Neural progenitor cell (in vitro differentiated cells): ENCODE measurements at regions not wholly inside any gene's neighbourhood (a gene's known extent, or its start where the extent isn't known, plus 50 kb on each side); places are given as distances from the start of the nearest gene placed in this dataset.

Source experiments
- CTCF ChIP-seq: fragments of 200-600 bp; sonication (generic); IDR thresholded peaks from 2 replicates; pipeline ENCODE4 v1.5.1; 2017; ENCODE audit warnings: antibody characterized with exemption, mild to moderate bottlenecking
- EZH2 ChIP-seq: fragments of 200-600 bp; sonication (generic); IDR thresholded peaks from 2 replicates; pipeline ENCODE4 v1.6.1; 2017; ENCODE audit warnings: antibody characterized with exemption, mild to moderate bottlenecking, moderate library complexity

DNA sequence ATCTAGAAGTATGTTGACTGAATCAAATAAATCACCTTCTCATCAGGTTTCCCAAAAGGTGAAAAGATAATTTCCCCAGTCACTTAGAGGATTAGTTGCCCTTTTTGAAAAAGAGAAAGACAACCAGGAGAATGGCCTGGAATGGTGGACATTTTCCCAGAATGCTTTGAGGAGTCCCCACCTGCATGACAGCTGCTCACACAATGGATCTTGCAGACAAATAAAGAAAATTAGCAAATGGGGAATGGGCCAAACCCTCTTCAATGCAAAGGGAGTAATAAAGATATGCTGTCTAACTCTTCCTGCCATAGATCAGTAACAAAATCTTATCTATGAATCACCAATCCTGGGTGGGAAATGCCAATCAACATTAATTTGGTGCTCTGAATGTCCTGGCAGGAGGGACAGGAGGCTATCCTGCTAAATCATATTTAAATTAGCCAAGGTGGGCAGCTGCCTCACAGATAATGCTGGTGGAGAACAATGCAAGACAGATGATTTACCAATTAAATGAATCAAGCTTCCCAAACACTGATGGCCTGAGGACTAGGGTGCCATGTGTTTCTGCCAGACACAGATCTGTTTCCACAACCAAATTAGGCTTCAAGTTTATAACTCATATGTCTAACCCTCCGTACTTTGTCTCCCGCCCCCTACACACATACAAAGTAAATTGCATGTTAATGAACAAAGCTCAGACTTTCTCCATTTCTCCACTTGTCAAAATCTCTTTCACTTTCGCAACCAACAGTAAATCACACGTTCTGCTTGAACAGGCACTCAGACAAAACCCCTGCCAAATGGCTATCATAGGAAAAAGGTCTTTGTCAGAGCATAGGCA, 488.0 kb upstream of the PLXNA2 start:
- no peak for TF ChIP-seq CTCF
- TF ChIP-seq EZH2 = no peak
